Peyer's patch (tissue), 4 donors: ENCODE measurements at regions not wholly inside any gene's neighbourhood (a gene's known extent, or its start where the extent isn't known, plus 50 kb on each side); places are given as distances from the start of the nearest gene placed in this dataset.

Experiments
- DNase-seq, 3 donors: peaks; one replicate each; pipeline ENCODE4 v3.0.0-alpha.2; 2017 to 2019
- H3K27ac ChIP-seq, 4 donors: fragments of 200-600 bp; sonication (generic); one replicate each; pipeline ENCODE4 v1.5.1; 2016 to 2019
- H3K27me3 ChIP-seq, 2 donors: fragments of 200-600 bp; sonication (generic); one replicate each; pipeline ENCODE4 v1.5.1; 2019
- H3K36me3 ChIP-seq, 3 donors: fragments of 200-600 bp; sonication (generic); one replicate each; pipeline ENCODE4 v1.5.1; 2016 to 2019
- H3K4me1 ChIP-seq, 4 donors: fragments of 200-600 bp; sonication (generic); one replicate each; pipeline ENCODE4 v1.5.1; 2016 to 2019
- H3K4me3 ChIP-seq, 4 donors: fragments of 200-600 bp; sonication (generic); 1 replicate in 3 of 4; 2 replicates in 1 of 4; pipeline ENCODE4 v1.5.1; 2016 to 2019; ENCODE audit warnings: mild to moderate bottlenecking in 1 of 4
- H3K9me3 ChIP-seq, 4 donors: fragments of 200-600 bp; sonication (generic); one replicate each; pipeline ENCODE4 v1.5.1; 2016 to 2019; ENCODE audit warnings: mild to moderate bottlenecking in 1 of 4
- POLR2A ChIP-seq, 2 donors: fragments of 450-650 bp; IDR thresholded peaks; one replicate each; pipeline ENCODE4 v1.5.1; 2017; ENCODE audit warnings: antibody characterized with exemption in 2 of 2, mild to moderate bottlenecking in 2 of 2, moderate library complexity in 2 of 2
- TF ChIP-seq, protein P1 (sequence below), 6 experiments: fragments of 450-650 bp in 4 of 6; fragments of 200-600 bp in 2 of 6; sonication (generic) in 1 of 6; IDR thresholded peaks; one replicate each; pipeline ENCODE4 v1.5.1; 2017 to 2019; ENCODE audit warnings: antibody characterized with exemption in 6 of 6, mild to moderate bottlenecking in 3 of 6, moderate library complexity in 1 of 6

DNA sequence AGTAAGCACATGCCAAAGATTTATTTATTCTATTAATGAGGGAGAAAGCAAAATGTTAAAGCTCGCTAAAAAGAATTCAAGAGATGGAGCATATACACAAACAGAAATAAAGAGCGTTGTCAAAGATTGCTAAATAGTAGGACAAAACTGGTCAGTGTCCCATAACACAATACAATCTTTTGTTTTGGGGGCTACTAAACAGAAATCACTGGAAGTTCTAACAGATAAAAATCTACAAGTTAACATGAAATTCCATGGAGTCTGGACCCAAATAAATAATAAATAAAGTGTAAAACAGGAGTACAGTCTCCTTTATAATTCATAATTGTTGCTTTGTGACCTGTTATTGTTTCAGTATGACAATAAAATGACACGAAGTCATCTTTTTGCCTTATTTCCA, 115.2 kb upstream of the CNTNAP4 start:
- DNase-seq = no peak
- H3K4me3 ChIP-seq = no peak overlapping the region
- H3K27me3 ChIP-seq = no peaks in the 10 kb centered on the region
- TF ChIP-seq, protein P1, sequence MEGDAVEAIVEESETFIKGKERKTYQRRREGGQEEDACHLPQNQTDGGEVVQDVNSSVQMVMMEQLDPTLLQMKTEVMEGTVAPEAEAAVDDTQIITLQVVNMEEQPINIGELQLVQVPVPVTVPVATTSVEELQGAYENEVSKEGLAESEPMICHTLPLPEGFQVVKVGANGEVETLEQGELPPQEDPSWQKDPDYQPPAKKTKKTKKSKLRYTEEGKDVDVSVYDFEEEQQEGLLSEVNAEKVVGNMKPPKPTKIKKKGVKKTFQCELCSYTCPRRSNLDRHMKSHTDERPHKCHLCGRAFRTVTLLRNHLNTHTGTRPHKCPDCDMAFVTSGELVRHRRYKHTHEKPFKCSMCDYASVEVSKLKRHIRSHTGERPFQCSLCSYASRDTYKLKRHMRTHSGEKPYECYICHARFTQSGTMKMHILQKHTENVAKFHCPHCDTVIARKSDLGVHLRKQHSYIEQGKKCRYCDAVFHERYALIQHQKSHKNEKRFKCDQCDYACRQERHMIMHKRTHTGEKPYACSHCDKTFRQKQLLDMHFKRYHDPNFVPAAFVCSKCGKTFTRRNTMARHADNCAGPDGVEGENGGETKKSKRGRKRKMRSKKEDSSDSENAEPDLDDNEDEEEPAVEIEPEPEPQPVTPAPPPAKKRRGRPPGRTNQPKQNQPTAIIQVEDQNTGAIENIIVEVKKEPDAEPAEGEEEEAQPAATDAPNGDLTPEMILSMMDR (IDR thresholded peaks at IDR 0.05) = no peak
- TF ChIP-seq POLR2A (IDR thresholded peaks at IDR 0.05) = no peak
- H3K27ac ChIP-seq = no peak overlapping the region
- no peaks in the 10 kb centered on the region for H3K36me3 ChIP-seq
- no peaks in the 10 kb centered on the region for H3K4me1 ChIP-seq
- no peaks in the 10 kb centered on the region for H3K9me3 ChIP-seq

DNA sequence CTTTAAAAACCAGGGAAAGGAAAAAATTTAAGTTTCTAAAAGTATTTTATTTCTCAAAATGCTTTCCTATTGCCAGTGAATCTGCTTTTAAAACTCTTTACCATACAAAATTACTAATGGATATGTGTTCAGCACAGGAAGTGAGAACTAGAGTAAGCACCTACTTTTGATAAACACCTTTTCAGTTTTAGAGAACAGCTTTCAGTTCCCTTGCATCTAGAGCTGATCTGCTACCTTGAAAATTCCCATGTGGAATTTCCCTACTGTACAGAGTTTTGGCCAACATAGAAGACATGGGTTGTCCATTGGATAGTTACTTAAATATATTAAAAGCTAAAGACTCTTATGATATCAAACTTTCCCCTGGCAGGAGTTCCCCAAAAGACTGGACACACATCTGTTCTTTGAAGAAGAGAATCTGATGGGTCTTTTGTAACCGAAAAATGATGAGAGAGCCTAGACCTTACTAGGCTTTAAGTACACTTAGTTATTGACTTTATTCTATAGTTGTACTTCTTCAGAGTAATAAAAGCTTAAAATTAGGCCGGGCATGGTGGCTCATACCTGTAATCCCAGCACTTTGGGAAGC, 112.1 kb upstream of the CNTNAP4 start:
- TF ChIP-seq, protein P1 (IDR thresholded peaks at IDR 0.05) = no peak
- TF ChIP-seq POLR2A (IDR thresholded peaks at IDR 0.05) = no peak
- DNase-seq = no peak
- no peaks in the 10 kb centered on the region for H3K27me3 ChIP-seq
- no peaks in the 10 kb centered on the region for H3K9me3 ChIP-seq
- H3K4me1 ChIP-seq = no peaks in the 10 kb centered on the region
- no peak overlapping the region for H3K4me3 ChIP-seq
- H3K36me3 ChIP-seq = no peaks in the 10 kb centered on the region
- H3K27ac ChIP-seq = no peak overlapping the region

DNA sequence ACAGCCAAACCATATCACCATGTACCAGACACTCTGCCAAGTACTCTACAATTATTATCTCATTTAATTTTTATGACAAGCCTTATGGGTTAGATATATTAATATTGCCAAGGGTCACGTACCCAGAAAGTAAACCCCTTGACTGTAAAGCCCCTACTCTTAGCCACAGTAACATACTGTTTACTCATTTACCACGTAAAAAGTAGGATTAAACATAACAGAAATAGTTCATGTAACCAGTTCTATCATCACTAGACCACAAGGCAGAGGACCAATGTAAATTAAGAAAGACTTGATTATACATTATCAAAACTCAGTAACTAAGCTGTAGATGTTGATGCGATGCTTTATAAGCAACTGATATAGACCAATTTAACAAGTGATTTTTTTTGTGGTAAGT, 101.5 kb upstream of the CNTNAP4 start:
- no peak for DNase-seq
- no peaks in the 10 kb centered on the region for H3K4me1 ChIP-seq
- TF ChIP-seq POLR2A (IDR thresholded peaks at IDR 0.05) = no peak
- TF ChIP-seq, protein P1 (IDR thresholded peaks at IDR 0.05) = no peak
- H3K27ac ChIP-seq = no peak overlapping the region
- no peaks in the 10 kb centered on the region for H3K27me3 ChIP-seq
- H3K9me3 ChIP-seq = no peaks in the 10 kb centered on the region
- no peaks in the 10 kb centered on the region for H3K36me3 ChIP-seq
- no peak overlapping the region for H3K4me3 ChIP-seq

DNA sequence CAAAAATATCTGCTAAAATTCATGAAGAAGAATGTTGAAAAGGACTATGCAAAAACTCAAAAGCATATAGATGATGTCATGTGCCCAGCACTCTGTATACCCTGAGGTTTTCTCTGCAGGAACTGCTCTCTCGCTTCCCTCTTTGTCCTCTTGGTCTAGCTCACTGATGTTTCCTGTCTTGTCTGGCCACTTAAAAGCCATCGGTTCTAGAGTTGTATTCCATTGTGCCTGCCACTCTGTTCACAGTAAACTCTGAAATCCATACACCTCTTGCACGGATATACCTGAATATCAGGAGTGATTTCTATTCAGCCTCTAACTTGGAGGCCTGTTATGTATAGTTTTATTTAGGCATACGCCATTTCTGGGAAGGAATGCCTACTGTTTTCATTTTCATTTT, 101.0 kb upstream of the CNTNAP4 start:
- TF ChIP-seq POLR2A (IDR thresholded peaks at IDR 0.05) = no peak
- TF ChIP-seq, protein P1 (IDR thresholded peaks at IDR 0.05) = no peak
- H3K27ac ChIP-seq = no peak overlapping the region
- no peak for DNase-seq
- no peaks in the 10 kb centered on the region for H3K4me1 ChIP-seq
- H3K4me3 ChIP-seq = no peak overlapping the region
- H3K36me3 ChIP-seq = no peaks in the 10 kb centered on the region
- H3K27me3 ChIP-seq = no peaks in the 10 kb centered on the region
- no peaks in the 10 kb centered on the region for H3K9me3 ChIP-seq

- H3K4me1 ChIP-seq = no peaks in the 10 kb centered on the region
- no peak overlapping the region for H3K27ac ChIP-seq
- TF ChIP-seq, protein P1 (IDR thresholded peaks at IDR 0.05) = no peak
- TF ChIP-seq POLR2A (IDR thresholded peaks at IDR 0.05) = no peak
- H3K9me3 ChIP-seq = no peaks in the 10 kb centered on the region
- H3K36me3 ChIP-seq = no peaks in the 10 kb centered on the region
- DNase-seq = no peak
- no peak overlapping the region for H3K4me3 ChIP-seq
- H3K27me3 ChIP-seq = no peaks in the 10 kb centered on the region
These were observed 100.6 kb upstream of the CNTNAP4 start for GRCh38 chr16:76176616-76177015.
